DOHH2 (cell line): ENCODE measurements at regions not wholly inside any gene's neighbourhood (a gene's known extent, or its start where the extent isn't known, plus 50 kb on each side); places are given as distances from the start of the nearest gene placed in this dataset.

Experiments used
- H3F3A ChIP-seq: fragments of 200-600 bp; sonication (generic), shearing (Covaris generic); 2 replicates; pipeline ENCODE4 v1.6.0; 2016; ENCODE audit warnings: antibody characterized with exemption, mild to moderate bottlenecking; ENCODE audit not compliant: control insufficient read depth, insufficient read depth
- H3K27ac ChIP-seq: fragments of 200-600 bp; sonication (generic); 2 replicates; pipeline ENCODE4 v1.5.1; 2014; ENCODE audit warnings: low read depth, mild to moderate bottlenecking, low read length, moderate library complexity
- H3K27me3 ChIP-seq: fragments of 200-600 bp; sonication (generic); 2 replicates; pipeline ENCODE4 v1.6.1; 2014; ENCODE audit warnings: mild to moderate bottlenecking, low read length, mixed read lengths; ENCODE audit not compliant: control insufficient read depth
- H3K36me3 ChIP-seq: fragments of 200-600 bp; sonication (generic); 2 replicates; pipeline ENCODE4 v1.6.1; 2014; ENCODE audit warnings: mild to moderate bottlenecking, low read length, moderate library complexity, mixed read lengths; ENCODE audit not compliant: control insufficient read depth
- H3K4me1 ChIP-seq: fragments of 200-600 bp; sonication (generic); 2 replicates; pipeline ENCODE4 v1.6.1; 2014; ENCODE audit warnings: mild to moderate bottlenecking, low read length, mixed read lengths; ENCODE audit not compliant: control insufficient read depth
- H3K4me2 ChIP-seq: fragments of 200-600 bp; sonication (generic); 2 replicates; pipeline ENCODE4 v1.6.0; 2014; ENCODE audit warnings: mild to moderate bottlenecking, low read length, moderate library complexity
- H3K4me3 ChIP-seq: fragments of 200-600 bp; sonication (generic); 2 replicates; pipeline ENCODE4 v1.5.1; 2014; ENCODE audit warnings: mild to moderate bottlenecking, low read length, mixed read lengths
- H3K79me2 ChIP-seq: fragments of 200-600 bp; sonication (generic); 2 replicates; pipeline ENCODE4 v1.6.1; 2014; ENCODE audit warnings: mild to moderate bottlenecking, low read length, mixed read lengths; ENCODE audit not compliant: control insufficient read depth
- H3K9me2 ChIP-seq: fragments of 200-600 bp; sonication (generic); replicated peaks from 2 replicates; pipeline ENCODE4 v1.6.1; 2014; ENCODE audit warnings: mild to moderate bottlenecking, low read length, mixed read lengths; ENCODE audit not compliant: control insufficient read depth
- H3K9me3 ChIP-seq: fragments of 200-600 bp; sonication (generic); 2 replicates; pipeline ENCODE4 v1.6.1; 2014; ENCODE audit warnings: antibody characterized with exemption, low read length, mixed read lengths; ENCODE audit not compliant: control insufficient read depth, insufficient read depth
- H4K20me1 ChIP-seq: fragments of 200-600 bp; sonication (generic); 2 replicates; pipeline ENCODE4 v1.6.0; 2014; ENCODE audit warnings: low read depth, mild to moderate bottlenecking, antibody characterized with exemption, low read length, moderate library complexity; ENCODE audit not compliant: control insufficient read depth, insufficient read depth
- EZH2phosphoT487 ChIP-seq: fragments of 200-600 bp; sonication (generic); IDR thresholded peaks from 2 replicates; pipeline ENCODE4 v1.6.1; 2017; ENCODE audit warnings: borderline replicate concordance, mild to moderate bottlenecking, antibody characterized with exemption, low read length, moderate library complexity, mixed read lengths
- TF ChIP-seq, protein P1 (sequence below): fragments of 200-600 bp; sonication (generic); IDR thresholded peaks from one replicate; pipeline ENCODE4 v1.5.1; 2014; ENCODE audit warnings: antibody characterized with exemption, mild to moderate bottlenecking, low read depth, low read length; ENCODE audit not compliant: poor library complexity, severe bottlenecking

DNA sequence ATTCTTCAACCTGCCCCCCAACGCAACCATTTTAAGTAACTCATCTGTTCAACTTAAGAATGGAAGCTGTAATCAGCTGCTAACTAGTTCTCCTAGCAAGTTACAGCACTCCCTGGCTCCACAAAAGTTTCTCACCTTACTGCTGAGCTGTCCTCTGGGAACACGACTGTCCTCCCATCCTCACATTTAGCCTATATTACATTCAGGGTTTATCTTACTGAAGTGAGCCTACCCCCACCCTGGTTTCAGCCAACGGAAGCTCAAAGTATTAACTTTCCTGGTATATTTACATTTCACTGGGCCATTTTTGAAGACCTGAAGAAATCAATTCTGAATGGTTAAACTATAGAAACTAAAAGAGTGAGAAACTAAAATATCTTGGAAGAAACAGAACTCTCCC lies 64.9 kb upstream of the TANK start:
- peaks cover 48% of the 10 kb centered on the region for H3F3A ChIP-seq
- H3K9me3 ChIP-seq, result peaks cover 11% of the 10 kb centered on the region; the same call in 1 of the 2 replicates
- TF ChIP-seq, protein P1, sequence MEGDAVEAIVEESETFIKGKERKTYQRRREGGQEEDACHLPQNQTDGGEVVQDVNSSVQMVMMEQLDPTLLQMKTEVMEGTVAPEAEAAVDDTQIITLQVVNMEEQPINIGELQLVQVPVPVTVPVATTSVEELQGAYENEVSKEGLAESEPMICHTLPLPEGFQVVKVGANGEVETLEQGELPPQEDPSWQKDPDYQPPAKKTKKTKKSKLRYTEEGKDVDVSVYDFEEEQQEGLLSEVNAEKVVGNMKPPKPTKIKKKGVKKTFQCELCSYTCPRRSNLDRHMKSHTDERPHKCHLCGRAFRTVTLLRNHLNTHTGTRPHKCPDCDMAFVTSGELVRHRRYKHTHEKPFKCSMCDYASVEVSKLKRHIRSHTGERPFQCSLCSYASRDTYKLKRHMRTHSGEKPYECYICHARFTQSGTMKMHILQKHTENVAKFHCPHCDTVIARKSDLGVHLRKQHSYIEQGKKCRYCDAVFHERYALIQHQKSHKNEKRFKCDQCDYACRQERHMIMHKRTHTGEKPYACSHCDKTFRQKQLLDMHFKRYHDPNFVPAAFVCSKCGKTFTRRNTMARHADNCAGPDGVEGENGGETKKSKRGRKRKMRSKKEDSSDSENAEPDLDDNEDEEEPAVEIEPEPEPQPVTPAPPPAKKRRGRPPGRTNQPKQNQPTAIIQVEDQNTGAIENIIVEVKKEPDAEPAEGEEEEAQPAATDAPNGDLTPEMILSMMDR, result no peak
- TF ChIP-seq EZH2phosphoT487, result no peak
- H3K36me3 ChIP-seq, result peaks cover 30% of the 10 kb centered on the region
- H3K4me3 ChIP-seq, result peak overlapping the region; percentile 79
- no peaks in the 10 kb centered on the region for H3K9me2 ChIP-seq
- no peaks in the 10 kb centered on the region for H4K20me1 ChIP-seq
- H3K27ac ChIP-seq, result peak overlapping the region; percentile 95
- no peaks in the 10 kb centered on the region for H3K27me3 ChIP-seq
- H3K4me2 ChIP-seq, result peak overlapping the region; percentile 82
- peaks cover 96% of the 10 kb centered on the region for H3K4me1 ChIP-seq
- peaks cover 91% of the 10 kb centered on the region for H3K79me2 ChIP-seq

DNA sequence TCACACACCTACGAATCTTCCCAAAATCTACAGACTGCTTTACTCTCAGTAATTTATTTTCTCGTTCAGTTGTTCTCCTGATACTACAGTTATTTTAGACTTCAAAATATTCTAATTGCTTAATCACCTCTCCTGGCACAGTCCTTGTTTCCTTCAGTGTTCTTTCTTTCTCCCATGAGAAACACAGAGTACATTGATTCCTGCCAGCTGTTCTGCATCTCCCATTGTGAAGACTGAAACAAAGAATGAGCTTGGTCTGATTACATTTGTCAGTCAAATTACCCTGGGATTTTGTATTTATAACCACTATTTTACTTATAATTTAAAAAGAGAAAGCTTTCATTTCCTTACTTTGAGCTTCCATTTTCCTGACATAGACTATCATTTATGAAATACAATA lies 63.9 kb upstream of the TANK start:
- Histone ChIP-seq H3K36me3 (peaks cover 38% of the 10 kb centered on the region), H3K4me1 (peaks cover 96% of the 10 kb centered on the region), H3K4me3 (peak overlapping the region; percentile 79), H3K27ac (peak overlapping the region; percentile 95), H3K79me2 (peaks cover 93% of the 10 kb centered on the region), H3F3A (peaks cover 56% of the 10 kb centered on the region), H3K27me3 (no peaks in the 10 kb centered on the region), H3K4me2 (peak overlapping the region; percentile 82), H3K9me2 (no peaks in the 10 kb centered on the region), H4K20me1 (no peaks in the 10 kb centered on the region), H3K9me3 (peaks cover 11% of the 10 kb centered on the region; the same call in 1 of the 2 replicates)
- TF ChIP-seq, protein P1, result no peak
- no peak for TF ChIP-seq EZH2phosphoT487

DNA sequence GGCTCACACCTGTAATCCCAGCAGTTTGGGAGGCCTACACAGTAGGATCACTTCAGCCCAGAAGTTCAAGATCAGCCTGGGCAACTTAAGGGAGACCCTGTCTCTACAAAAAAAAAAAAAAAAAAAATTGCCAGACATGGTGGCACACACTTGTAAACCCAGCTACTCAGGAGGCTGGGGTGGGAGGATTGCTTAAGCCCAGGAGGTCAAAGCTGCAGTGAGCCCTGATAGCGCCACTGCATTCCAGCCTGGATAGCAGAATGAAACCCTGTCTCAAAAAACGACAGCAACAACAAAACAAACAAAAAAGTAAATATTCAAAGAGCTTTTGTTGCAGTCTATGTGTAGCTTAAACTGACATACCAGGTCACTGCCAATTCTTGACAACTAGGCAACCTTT lies 63.1 kb upstream of the TANK start:
- Histone ChIP-seq H3K27me3 (no peaks in the 10 kb centered on the region), H3F3A (peaks cover 64% of the 10 kb centered on the region), H3K4me2 (peak overlapping the region; percentile 82), H3K9me3 (peaks cover 11% of the 10 kb centered on the region; the same call in 1 of the 2 replicates), H4K20me1 (no peaks in the 10 kb centered on the region), H3K4me3 (peak overlapping the region; percentile 79), H3K9me2 (no peaks in the 10 kb centered on the region), H3K36me3 (peaks cover 42% of the 10 kb centered on the region), H3K27ac (peak overlapping the region; percentile 95), H3K79me2 (peaks cover 93% of the 10 kb centered on the region), H3K4me1 (peaks cover 96% of the 10 kb centered on the region)
- TF ChIP-seq EZH2phosphoT487, result no peak
- TF ChIP-seq, protein P1, result no peak
